Brain microvascular endothelial cell (primary cell): ENCODE measurements at regions not wholly inside any gene's neighbourhood (a gene's known extent, or its start where the extent isn't known, plus 50 kb on each side); places are given as distances from the start of the nearest gene placed in this dataset.

ENCODE experiments used
- DNase-seq: peaks from one replicate; pipeline ENCODE4 v3.0.0-alpha.2; 2020
- H3K27ac ChIP-seq: fragments of 250-450 bp; sonication (Bioruptor Pico); 2 replicates; pipeline ENCODE4 v1.5.1; 2020; ENCODE audit warnings: mild to moderate bottlenecking, moderate library complexity
- H3K27me3 ChIP-seq: fragments of 250-450 bp; sonication (Bioruptor Pico); replicated peaks from 2 replicates; pipeline ENCODE4 v1.5.1; 2020; ENCODE audit warnings: mild to moderate bottlenecking
- H3K36me3 ChIP-seq: fragments of 250-450 bp; sonication (Bioruptor Pico); replicated peaks from 2 replicates; pipeline ENCODE4 v1.5.1; 2020; ENCODE audit warnings: mild to moderate bottlenecking
- H3K4me3 ChIP-seq: 2 replicates; pipeline ENCODE4 v1.5.1; 2011; ENCODE audit warnings: low read depth, mild to moderate bottlenecking, control low read depth, low read length, moderate library complexity
- CTCF ChIP-seq: IDR thresholded peaks from 2 replicates; pipeline ENCODE4 v1.5.1; 2011; ENCODE audit warnings: low read depth, mild to moderate bottlenecking, moderate library complexity, low read length, control low read depth, inconsistent platforms; ENCODE audit errors: missing control alignments
- in situ Hi-C: cut with HindIII; loops from 2 replicates; pipeline ENCODE4 v1.10.0; 2017; ENCODE audit warnings: low sequenced_read_pairs, low pct_ligation_motif_present

DNA sequence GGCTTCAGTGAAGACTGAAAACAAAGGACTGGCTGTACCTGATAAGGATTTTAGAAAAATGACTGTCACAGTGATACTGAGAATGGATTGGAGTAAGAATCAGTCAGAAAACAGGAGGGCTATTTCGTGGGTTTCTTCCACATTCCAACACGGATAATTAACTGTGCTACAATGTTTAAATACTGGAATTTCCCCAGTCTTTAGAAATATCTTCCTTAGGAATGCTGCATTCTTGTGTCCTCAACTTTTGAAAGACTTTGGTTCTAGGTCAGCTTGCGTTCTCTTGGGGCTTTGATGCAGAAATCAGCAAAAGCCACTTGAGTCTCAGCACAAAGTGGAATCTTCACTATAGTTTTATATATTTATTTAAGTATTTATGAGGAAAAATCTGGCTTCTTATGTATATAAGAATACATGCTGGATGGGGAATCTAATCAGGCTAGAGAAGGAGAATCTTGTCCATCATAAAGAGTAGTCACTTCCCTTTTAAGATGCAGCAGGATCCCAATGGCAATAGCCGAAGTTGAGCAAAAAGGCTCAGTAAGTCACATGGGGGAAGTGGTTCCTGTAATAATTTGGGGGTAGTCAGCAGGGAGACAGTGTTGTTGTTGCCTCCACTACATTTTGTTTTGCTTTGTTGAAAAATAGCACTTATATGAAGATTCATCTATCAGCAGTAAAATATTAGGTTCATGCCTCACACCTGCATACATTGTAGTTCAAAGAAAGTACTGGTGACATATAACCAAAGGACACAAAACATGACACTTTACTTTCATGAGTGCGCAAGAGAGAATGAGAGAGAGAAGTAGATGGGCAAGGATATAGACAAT is 86.0 kb downstream of the CH25H start:
- H3K27me3 ChIP-seq: no peaks in the 10 kb centered on the region
- H3K36me3 ChIP-seq: no peaks in the 10 kb centered on the region
- DNase-seq: no peak
- H3K27ac ChIP-seq: no peak overlapping the region
- in situ Hi-C loops: no loop called here
- TF ChIP-seq CTCF: no peak
- H3K4me3 ChIP-seq: no peak overlapping the region

DNA sequence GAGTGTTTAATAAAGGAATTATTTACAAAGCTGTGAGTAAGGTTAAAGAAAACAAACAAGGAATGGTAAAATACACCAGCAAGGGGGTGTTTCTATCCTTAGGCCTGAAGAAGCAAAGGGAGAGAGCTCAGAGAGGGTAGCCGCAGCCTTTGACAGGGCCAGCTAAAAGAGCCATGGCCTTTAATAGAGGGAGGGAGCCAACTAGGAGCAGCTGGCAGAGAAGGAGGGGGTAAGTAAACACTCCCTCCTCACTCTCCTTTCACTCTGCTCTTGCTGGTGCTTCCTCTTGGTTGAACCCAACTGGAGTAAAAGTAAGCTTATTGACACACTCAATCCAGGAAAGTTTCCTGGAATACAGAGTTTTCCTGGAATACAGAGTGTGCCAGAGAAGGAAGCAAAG is 87.5 kb downstream of the CH25H start:
- no peaks in the 10 kb centered on the region for H3K36me3 ChIP-seq
- no peak for DNase-seq
- H3K27ac ChIP-seq: no peak overlapping the region
- no peaks in the 10 kb centered on the region for H3K27me3 ChIP-seq
- no peak for TF ChIP-seq CTCF
- in situ Hi-C loops: no loop called here
- no peak overlapping the region for H3K4me3 ChIP-seq

GRCh38 chr10:89118091-89118490 is 89.0 kb downstream of the CH25H start:
- H3K27ac ChIP-seq: no peak overlapping the region
- no peaks in the 10 kb centered on the region for H3K27me3 ChIP-seq
- no peaks in the 10 kb centered on the region for H3K36me3 ChIP-seq
- no peak for DNase-seq
- H3K4me3 ChIP-seq: no peak overlapping the region
- no peak for TF ChIP-seq CTCF
- in situ Hi-C loops: no loop called here

DNA sequence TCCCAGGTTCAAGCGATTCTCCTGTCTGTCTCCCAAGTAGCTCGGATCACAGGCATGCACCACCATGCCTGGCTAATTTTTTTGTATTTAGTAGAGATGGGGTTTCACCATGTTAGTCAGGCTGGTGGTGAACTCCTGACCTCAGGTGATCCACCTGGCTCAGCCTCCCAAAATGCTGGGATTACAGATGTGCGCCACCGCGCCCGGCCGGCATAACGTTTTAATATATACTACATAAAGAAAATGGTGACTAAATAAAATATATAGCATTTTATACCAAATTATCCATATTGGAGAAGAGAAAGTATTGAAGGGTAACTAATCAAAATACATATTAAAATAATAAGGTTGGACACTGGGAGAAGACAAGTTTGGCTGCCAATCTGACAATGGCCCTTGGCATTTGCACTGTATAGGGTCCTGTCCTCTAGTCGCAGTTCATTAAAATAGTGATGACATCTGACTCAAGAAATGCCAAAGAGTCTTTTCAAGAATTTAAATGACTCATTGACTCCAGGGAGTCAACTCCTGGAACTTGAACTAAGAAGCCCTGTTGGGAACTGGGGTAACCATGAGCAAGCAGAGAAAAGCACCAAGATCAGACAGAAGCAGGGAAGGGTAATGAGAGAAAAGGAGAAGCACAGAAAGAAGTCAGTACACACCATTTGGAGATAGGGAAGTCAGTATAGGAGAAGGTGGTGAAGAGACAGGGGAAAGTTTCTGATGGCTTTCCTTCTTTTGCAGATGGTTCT is 91.1 kb downstream of the CH25H start:
- Histone ChIP-seq H3K4me3 (no peak overlapping the region), H3K36me3 (no peaks in the 10 kb centered on the region), H3K27me3 (no peaks in the 10 kb centered on the region), H3K27ac (no peak overlapping the region)
- TF ChIP-seq CTCF: no peak
- in situ Hi-C loops: no loop called here
- peak; percentile 62 for DNase-seq

GRCh38 chr10:89114846-89115625 is 92.1 kb downstream of the CH25H start:
- no peaks in the 10 kb centered on the region for H3K27me3 ChIP-seq
- DNase-seq: no peak
- H3K36me3 ChIP-seq: no peaks in the 10 kb centered on the region
- in situ Hi-C loops: no loop called here
- H3K4me3 ChIP-seq: no peak overlapping the region
- TF ChIP-seq CTCF: no peak
- H3K27ac ChIP-seq: no peak overlapping the region
